ENCODE measurements at regions not wholly inside any gene's neighbourhood (a gene's known extent, or its start where the extent isn't known, plus 50 kb on each side); places are given as distances from the start of the nearest gene placed in this dataset.

DNA sequence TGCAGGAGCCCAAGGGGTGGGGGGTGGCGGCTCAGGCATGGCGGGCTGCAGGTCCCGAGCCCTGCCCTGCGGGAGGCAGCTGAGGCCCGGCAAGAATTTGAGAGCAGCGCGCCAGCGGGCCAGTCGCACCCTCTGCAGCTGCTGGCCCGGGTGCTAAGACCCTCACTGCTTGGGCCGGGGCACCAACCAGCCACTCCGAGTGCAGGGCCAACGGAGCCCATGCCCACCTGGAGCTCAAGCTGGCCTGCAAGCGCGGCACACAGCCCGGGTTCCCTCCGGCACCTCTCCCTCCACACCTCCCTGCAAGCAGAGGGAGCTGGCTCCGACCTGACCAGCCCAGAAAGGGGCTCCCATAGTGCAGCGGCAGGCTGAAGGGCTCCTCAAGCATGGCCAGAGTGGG, 758.2 kb upstream of the INTU start:
- CTCF ChIA-PET (ENCODE audit: low intra/inter-chr PET ratio, low total read pairs), result no interaction called here
- TF ChIP-seq NCOR1 (IDR thresholded peaks at IDR 0.05; ENCODE audit: borderline replicate concordance, low read length), result no peak
- no peak for TF ChIP-seq TP53 (CRISPR knock-in tag; conservative IDR thresholded peaks at IDR 0.05)
- TF ChIP-seq TAF15 (IDR thresholded peaks at IDR 0.05; ENCODE audit: low read depth, low read length, poor library complexity, severe bottlenecking), result no peak
- no peak for TF ChIP-seq ZNF432 (CRISPR knock-in tag; IDR thresholded peaks at IDR 0.05; ENCODE audit: borderline replicate concordance)
- TF ChIP-seq, protein P1, sequence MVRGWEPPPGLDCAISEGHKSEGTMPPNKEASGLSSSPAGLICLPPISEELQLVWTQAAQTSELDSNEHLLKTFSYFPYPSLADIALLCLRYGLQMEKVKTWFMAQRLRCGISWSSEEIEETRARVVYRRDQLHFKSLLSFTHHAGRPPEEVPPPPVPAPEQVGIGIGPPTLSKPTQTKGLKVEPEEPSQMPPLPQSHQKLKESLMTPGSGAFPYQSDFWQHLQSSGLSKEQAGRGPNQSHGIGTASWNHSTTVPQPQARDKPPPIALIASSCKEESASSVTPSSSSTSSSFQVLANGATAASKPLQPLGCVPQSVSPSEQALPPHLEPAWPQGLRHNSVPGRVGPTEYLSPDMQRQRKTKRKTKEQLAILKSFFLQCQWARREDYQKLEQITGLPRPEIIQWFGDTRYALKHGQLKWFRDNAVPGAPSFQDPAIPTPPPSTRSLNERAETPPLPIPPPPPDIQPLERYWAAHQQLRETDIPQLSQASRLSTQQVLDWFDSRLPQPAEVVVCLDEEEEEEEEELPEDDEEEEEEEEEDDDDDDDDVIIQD (CRISPR knock-in tag; IDR thresholded peaks at IDR 0.05; ENCODE audit: low read depth), result no peak
- Histone ChIP-seq H3K79me2 (ENCODE audit: insufficient read depth, low read length) (no peaks in the 10 kb centered on the region), H3K27me3 (ENCODE audit: control insufficient read depth in 1 of 2, insufficient read depth in 2 of 2, low read length in 2 of 2) (no peaks in the 10 kb centered on the region), H3K9ac (ENCODE audit: insufficient read depth, low read depth, low read length) (no peak overlapping the region), H3K27ac (ENCODE audit: extremely low read length, insufficient read depth, low read length) (no peak overlapping the region), H3K36me3 (replicated peaks in 1 of 2; ENCODE audit: control insufficient read depth in 1 of 2, insufficient read depth in 2 of 2, low read length in 2 of 2) (no peaks in the 10 kb centered on the region), H3K4me1 (ENCODE audit: insufficient read depth, low read length) (no peaks in the 10 kb centered on the region), H4K20me1 (ENCODE audit: insufficient read depth, low read length) (no peaks in the 10 kb centered on the region), H3K4me3 (replicated peaks in 1 of 3; ENCODE audit: insufficient read depth in 1 of 3, low read depth in 2 of 3, low read length in 3 of 3) (no peak overlapping the region), H3K9me3 (ENCODE audit: low read length) (peaks cover 35% of the 10 kb centered on the region), H2AFZ (ENCODE audit: low read length) (no peak overlapping the region), H3K4me2 (ENCODE audit: low read depth, low read length) (no peak overlapping the region)
- in situ Hi-C loops (cut with HindIII; ENCODE audit: extremely low pct_ligation_motif_present, low pct_unique_long_range_greater_than_20kb) (no loop called here), intact Hi-C loops (cut with micrococcal nuclease; ENCODE audit: unreplicated experiment) (no loop called here)
- ATAC-seq (no peak), FAIRE-seq (no peak), DNase-seq (ENCODE audit: low spot score) (no peak)
- 17% methylated on average over 2 of the region's 19 CpGs for WGBS (ENCODE audit: low lambda C conversion rate)
- POLR2A ChIA-PET, result no interaction called here
- BruUV-seq (replicated peaks), result no TSS peak

DNA sequence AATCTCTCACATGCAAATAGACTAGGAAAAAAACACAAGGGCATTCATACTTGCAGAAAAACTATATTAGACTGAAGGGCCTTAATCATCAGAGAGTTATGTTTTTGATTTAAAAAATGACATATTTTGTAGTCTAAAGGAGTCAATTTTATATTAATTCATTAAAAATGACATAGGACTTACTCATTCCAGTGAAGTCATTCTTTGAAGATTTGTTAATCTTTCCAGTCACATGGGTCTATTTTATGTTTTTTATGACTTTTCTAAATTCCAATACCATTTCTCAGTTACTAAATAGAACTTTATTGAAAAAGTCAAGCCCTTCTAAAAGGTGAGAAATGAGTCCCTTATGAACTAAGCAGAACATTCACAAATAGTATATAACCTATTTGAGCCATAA, 743.8 kb upstream of the INTU start:
- no TSS peak for BruUV-seq (replicated peaks)
- Histone ChIP-seq H2AFZ (ENCODE audit: low read length) (no peak overlapping the region), H3K79me2 (ENCODE audit: insufficient read depth, low read length) (no peaks in the 10 kb centered on the region), H3K9ac (ENCODE audit: insufficient read depth, low read depth, low read length) (no peak overlapping the region), H3K27ac (ENCODE audit: extremely low read length, insufficient read depth, low read length) (no peak overlapping the region), H4K20me1 (ENCODE audit: insufficient read depth, low read length) (no peaks in the 10 kb centered on the region), H3K27me3 (ENCODE audit: control insufficient read depth in 1 of 2, insufficient read depth in 2 of 2, low read length in 2 of 2) (no peaks in the 10 kb centered on the region), H3K36me3 (replicated peaks in 1 of 2; ENCODE audit: control insufficient read depth in 1 of 2, insufficient read depth in 2 of 2, low read length in 2 of 2) (no peaks in the 10 kb centered on the region), H3K4me2 (ENCODE audit: low read depth, low read length) (no peak overlapping the region), H3K4me1 (ENCODE audit: insufficient read depth, low read length) (no peaks in the 10 kb centered on the region), H3K9me3 (ENCODE audit: low read length) (no peaks in the 10 kb centered on the region), H3K4me3 (replicated peaks in 1 of 3; ENCODE audit: insufficient read depth in 1 of 3, low read depth in 2 of 3, low read length in 3 of 3) (no peak overlapping the region)
- POLR2A ChIA-PET, result no interaction called here
- DNase-seq (ENCODE audit: low spot score) (no peak), FAIRE-seq (no peak), ATAC-seq (no peak)
- CTCF ChIA-PET (ENCODE audit: low intra/inter-chr PET ratio, low total read pairs), result no interaction called here
- intact Hi-C loops (cut with micrococcal nuclease; ENCODE audit: unreplicated experiment), result no loop called here
- in situ Hi-C loops (cut with HindIII; ENCODE audit: extremely low pct_ligation_motif_present, low pct_unique_long_range_greater_than_20kb), result no loop called here
- TF ChIP-seq, protein P2, sequence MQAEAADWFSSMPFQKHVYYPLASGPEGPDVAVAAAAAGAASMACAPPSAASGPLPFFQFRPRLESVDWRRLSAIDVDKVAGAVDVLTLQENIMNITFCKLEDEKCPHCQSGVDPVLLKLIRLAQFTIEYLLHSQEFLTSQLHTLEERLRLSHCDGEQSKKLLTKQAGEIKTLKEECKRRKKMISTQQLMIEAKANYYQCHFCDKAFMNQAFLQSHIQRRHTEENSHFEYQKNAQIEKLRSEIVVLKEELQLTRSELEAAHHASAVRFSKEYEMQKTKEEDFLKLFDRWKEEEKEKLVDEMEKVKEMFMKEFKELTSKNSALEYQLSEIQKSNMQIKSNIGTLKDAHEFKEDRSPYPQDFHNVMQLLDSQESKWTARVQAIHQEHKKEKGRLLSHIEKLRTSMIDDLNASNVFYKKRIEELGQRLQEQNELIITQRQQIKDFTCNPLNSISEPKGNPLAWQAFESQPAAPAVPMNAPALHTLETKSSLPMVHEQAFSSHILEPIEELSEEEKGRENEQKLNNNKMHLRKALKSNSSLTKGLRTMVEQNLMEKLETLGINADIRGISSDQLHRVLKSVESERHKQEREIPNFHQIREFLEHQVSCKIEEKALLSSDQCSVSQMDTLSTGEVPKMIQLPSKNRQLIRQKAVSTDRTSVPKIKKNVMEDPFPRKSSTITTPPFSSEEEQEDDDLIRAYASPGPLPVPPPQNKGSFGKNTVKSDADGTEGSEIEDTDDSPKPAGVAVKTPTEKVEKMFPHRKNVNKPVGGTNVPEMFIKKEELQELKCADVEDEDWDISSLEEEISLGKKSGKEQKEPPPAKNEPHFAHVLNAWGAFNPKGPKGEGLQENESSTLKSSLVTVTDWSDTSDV (CRISPR knock-in tag; IDR thresholded peaks at IDR 0.05), result no peak
- no peak for TF ChIP-seq ZC3H4 (CRISPR knock-in tag; IDR thresholded peaks at IDR 0.05; ENCODE audit: borderline replicate concordance)
- no peak for TF ChIP-seq EP300 (IDR thresholded peaks at IDR 0.05; ENCODE audit: low read depth in 2 of 2, low read length in 2 of 2)
- TF ChIP-seq EP300 (CRISPR knock-in tag; IDR thresholded peaks at IDR 0.05; ENCODE audit: borderline replicate concordance), result no peak
- no peak for TF ChIP-seq ZKSCAN5 (CRISPR knock-in tag; IDR thresholded peaks at IDR 0.05)
- no peak for TF ChIP-seq ZNF570 (CRISPR knock-in tag; IDR thresholded peaks at IDR 0.05; ENCODE audit: borderline replicate concordance)
- TF ChIP-seq ZMYM3 (CRISPR knock-in tag; IDR thresholded peaks at IDR 0.05), result no peak
- TF ChIP-seq ZNF598 (CRISPR knock-in tag; IDR thresholded peaks at IDR 0.05; ENCODE audit: borderline replicate concordance), result no peak
- TF ChIP-seq, protein P3, sequence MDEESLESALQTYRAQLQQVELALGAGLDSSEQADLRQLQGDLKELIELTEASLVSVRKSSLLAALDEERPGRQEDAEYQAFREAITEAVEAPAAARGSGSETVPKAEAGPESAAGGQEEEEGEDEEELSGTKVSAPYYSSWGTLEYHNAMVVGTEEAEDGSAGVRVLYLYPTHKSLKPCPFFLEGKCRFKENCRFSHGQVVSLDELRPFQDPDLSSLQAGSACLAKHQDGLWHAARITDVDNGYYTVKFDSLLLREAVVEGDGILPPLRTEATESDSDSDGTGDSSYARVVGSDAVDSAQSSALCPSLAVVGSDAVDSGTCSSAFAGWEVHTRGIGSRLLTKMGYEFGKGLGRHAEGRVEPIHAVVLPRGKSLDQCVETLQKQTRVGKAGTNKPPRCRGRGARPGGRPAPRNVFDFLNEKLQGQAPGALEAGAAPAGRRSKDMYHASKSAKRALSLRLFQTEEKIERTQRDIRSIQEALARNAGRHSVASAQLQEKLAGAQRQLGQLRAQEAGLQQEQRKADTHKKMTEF (CRISPR knock-in tag; IDR thresholded peaks at IDR 0.05), result no peak
